ENCODE measurements at regions not wholly inside any gene's neighbourhood (a gene's known extent, or its start where the extent isn't known, plus 50 kb on each side); places are given as distances from the start of the nearest gene placed in this dataset.

- no peak for DNase-seq
- H3K4me1 ChIP-seq, result no peaks in the 10 kb centered on the region
- H3K27ac ChIP-seq, result no peak overlapping the region
- intact Hi-C loops (cut with DNase I), result no loop called here
- TF ChIP-seq POLR2A (IDR thresholded peaks at IDR 0.05), result no peak
- no peak for TF ChIP-seq CTCF (IDR thresholded peaks at IDR 0.05)
- H3K27me3 ChIP-seq, result no peaks in the 10 kb centered on the region
- H3K9me3 ChIP-seq, result no peaks in the 10 kb centered on the region
- no peak overlapping the region for H3K4me3 ChIP-seq (replicated peaks in 1 of 3)
- WGBS, 2 donors, result 69 to 76% methylated on average over 11 of the region's 11 CpGs
- H3K36me3 ChIP-seq, result no peaks in the 10 kb centered on the region
Observed at GRCh38 chr14:25252793-25253192, 202.8 kb upstream of the STXBP6 start.

- Histone ChIP-seq H3K36me3 (no peaks in the 10 kb centered on the region), H3K27me3 (no peaks in the 10 kb centered on the region), H3K9me3 (no peaks in the 10 kb centered on the region), H3K4me1 (no peaks in the 10 kb centered on the region), H3K4me3 (replicated peaks in 1 of 3) (no peak overlapping the region), H3K27ac (no peak overlapping the region)
- no peak for DNase-seq
- intact Hi-C loops (cut with DNase I), result no loop called here
- no peak for TF ChIP-seq POLR2A (IDR thresholded peaks at IDR 0.05)
- TF ChIP-seq CTCF (IDR thresholded peaks at IDR 0.05), result no peak
Observed at GRCh38 chr14:25250516-25250915, 200.6 kb upstream of the STXBP6 start.

GRCh38 chr14:25247609-25248008 lies 197.7 kb upstream of the STXBP6 start:
- TF ChIP-seq CTCF (IDR thresholded peaks at IDR 0.05) (no peak), POLR2A (IDR thresholded peaks at IDR 0.05) (no peak)
- WGBS, 2 donors, result 74 to 79% methylated on average over 3 of the region's 3 CpGs
- Histone ChIP-seq H3K4me3 (replicated peaks in 1 of 3) (no peak overlapping the region), H3K27ac (no peak overlapping the region), H3K36me3 (no peaks in the 10 kb centered on the region), H3K4me1 (no peaks in the 10 kb centered on the region), H3K9me3 (no peaks in the 10 kb centered on the region), H3K27me3 (no peaks in the 10 kb centered on the region)
- no peak for DNase-seq
- intact Hi-C loops (cut with DNase I), result no loop called here

- Histone ChIP-seq H3K36me3 (no peaks in the 10 kb centered on the region), H3K27me3 (no peaks in the 10 kb centered on the region), H3K4me3 (replicated peaks in 1 of 3) (no peak overlapping the region), H3K9me3 (no peaks in the 10 kb centered on the region), H3K27ac (no peak overlapping the region), H3K4me1 (no peaks in the 10 kb centered on the region)
- TF ChIP-seq CTCF (IDR thresholded peaks at IDR 0.05), result no peak
- TF ChIP-seq POLR2A (IDR thresholded peaks at IDR 0.05), result no peak
- intact Hi-C loops (cut with DNase I), result no loop called here
- WGBS, 2 donors, result 90 to 91% methylated on average over 2 of the region's 2 CpGs
- DNase-seq, result no peak
Observed at GRCh38 chr14:25246751-25247150, 196.8 kb upstream of the STXBP6 start.

GRCh38 chr14:25239170-25239569 lies 189.2 kb upstream of the STXBP6 start:
- Histone ChIP-seq H3K27ac (no peak overlapping the region), H3K4me3 (replicated peaks in 1 of 3) (no peak overlapping the region), H3K4me1 (no peaks in the 10 kb centered on the region), H3K36me3 (no peaks in the 10 kb centered on the region), H3K27me3 (no peaks in the 10 kb centered on the region), H3K9me3 (no peaks in the 10 kb centered on the region)
- DNase-seq, result no peak
- intact Hi-C loops (cut with DNase I), result no loop called here
- WGBS, 2 donors, result 62 to 72% methylated on average over 1 of the region's 1 CpG
- TF ChIP-seq POLR2A (IDR thresholded peaks at IDR 0.05), result no peak
- TF ChIP-seq CTCF (IDR thresholded peaks at IDR 0.05), result no peak

All from thyroid gland (tissue), 4 donors.